GM12878 (cell line): ENCODE measurements at regions not wholly inside any gene's neighbourhood (a gene's known extent, or its start where the extent isn't known, plus 50 kb on each side); places are given as distances from the start of the nearest gene placed in this dataset.

Experiments
- ATAC-seq: fragments of 200-7000 bp; cut with Tn5 transposase; 3 replicates; pipeline ENCODE4 v1.9.1; 2020; ENCODE audit warnings: mild to moderate bottlenecking, moderate library complexity
- BruUV-seq: library from RNA; stranded (reverse); fragments of 400-500 nt; replicated peaks from 2 replicates; lab custom pipeline; 2021; lab: Mats Ljungman, UMichigan
- CTCF ChIA-PET: fragments of 300-600 bp; sonication (Branson Sonifier 250); formaldehyde crosslinking; extraction: SDS; loops from one replicate; lab custom pipeline; 2021; ENCODE audit warnings: inconsistent platforms; lab: Yijun Ruan, JAX
- POLR2A ChIA-PET: fragments of 350-600 bp; formaldehyde crosslinking; extraction: SDS; loops from one replicate; lab custom pipeline; 2021; ENCODE audit warnings: inconsistent platforms; lab: Charles Lee
- RAD21 ChIA-PET: fragments of 300-600 bp; sonication (Branson Sonifier 250); formaldehyde crosslinking; loops from one replicate; lab custom pipeline; 2023; ENCODE audit warnings: antibody characterized with exemption; ENCODE audit not compliant: unreplicated experiment; lab: Charles Lee
- SMC1A ChIA-PET: fragments of 300-600 bp; sonication (Branson Sonifier 250); formaldehyde crosslinking; loops from one replicate; lab custom pipeline; 2023; ENCODE audit not compliant: unreplicated experiment, uncharacterized antibody; lab: Charles Lee
- DNase-seq: peaks from one replicate; pipeline ENCODE4 v3.0.0-alpha.2; 2011; ENCODE audit warnings: low read depth, low spot score
- FAIRE-seq: peaks from 3 replicates; lab custom pipeline; 2011; peaks lifted over from hg19 to GRCh38; lab: Jason Lieb, UNC
- H2AFZ ChIP-seq: 2 replicates; pipeline ENCODE4 v1.6.0; 2011; ENCODE audit warnings: low read depth, low read length, control low read depth; ENCODE audit not compliant: control insufficient read depth
- H3K27ac ChIP-seq: 2 replicates; pipeline ENCODE4 v1.5.1; 2011; ENCODE audit warnings: control low read depth; ENCODE audit not compliant: control insufficient read depth, insufficient read depth
- H3K27me3 ChIP-seq, 2 experiments: replicated peaks in 1 of 2; 2 replicates each; pipeline versions ENCODE4 v1.6.0 to v1.6.1; 2011; ENCODE audit warnings: low read length in 1 of 2; ENCODE audit not compliant: control insufficient read depth in 2 of 2, insufficient read depth in 2 of 2
- H3K36me3 ChIP-seq, 2 experiments: 2 replicates each; pipeline ENCODE4 v1.5.1; 2011; ENCODE audit warnings: low read length in 1 of 2; ENCODE audit not compliant: control insufficient read depth in 2 of 2, insufficient read depth in 2 of 2
- H3K4me1 ChIP-seq: 2 replicates; pipeline ENCODE4 v1.6.1; 2011; ENCODE audit warnings: mild to moderate bottlenecking, low read length, moderate library complexity, mixed read lengths; ENCODE audit not compliant: control insufficient read depth, insufficient read depth
- H3K4me2 ChIP-seq: 2 replicates; pipeline ENCODE4 v1.6.0; 2011; ENCODE audit warnings: control low read depth; ENCODE audit not compliant: control insufficient read depth, insufficient read depth
- H3K4me3 ChIP-seq: fragments of 200-600 bp; sonication (generic); 2 replicates; pipeline ENCODE4 v1.5.1; 2016
- H3K79me2 ChIP-seq: 2 replicates; pipeline ENCODE4 v1.6.0; 2011; ENCODE audit warnings: low read length; ENCODE audit not compliant: control insufficient read depth, insufficient read depth
- H3K9ac ChIP-seq: 2 replicates; pipeline ENCODE4 v1.8.0; 2011; ENCODE audit warnings: low read length, control low read depth, mixed read lengths; ENCODE audit not compliant: control insufficient read depth, insufficient read depth
- H3K9me3 ChIP-seq: replicated peaks from 3 replicates; pipeline ENCODE4 v1.5.1; 2011; ENCODE audit warnings: mild to moderate bottlenecking, low read length; ENCODE audit not compliant: control insufficient read depth, insufficient read depth
- H4K20me1 ChIP-seq: 2 replicates; pipeline ENCODE4 v1.6.0; 2011; ENCODE audit not compliant: control insufficient read depth, insufficient read depth
- NFYA ChIP-seq: IDR thresholded peaks from 2 replicates; pipeline ENCODE4 v1.6.1; 2011; ENCODE audit warnings: low read depth, mild to moderate bottlenecking, low read length, improper control_type of control experiment, borderline replicate concordance
- PAX8 ChIP-seq: fragments of 450-650 bp; IDR thresholded peaks from 2 replicates; pipeline ENCODE4 v1.6.1; 2017; ENCODE audit warnings: mild to moderate bottlenecking, moderate library complexity
- PML ChIP-seq: IDR thresholded peaks from 2 replicates; pipeline ENCODE4 v1.6.1; 2012; ENCODE audit warnings: low read length, inconsistent platforms
- RAD21 ChIP-seq: IDR thresholded peaks from 2 replicates; pipeline ENCODE4 v1.6.1; 2011; ENCODE audit warnings: mild to moderate bottlenecking, low read depth, low read length, moderate library complexity; ENCODE audit not compliant: insufficient read depth
- YBX1 ChIP-seq: fragments of 450-650 bp; IDR thresholded peaks from 2 replicates; pipeline ENCODE4 v1.6.1; 2016; ENCODE audit warnings: antibody characterized with exemption
- ZNF592 ChIP-seq: fragments of 450-650 bp; IDR thresholded peaks from 2 replicates; pipeline ENCODE4 v1.6.1; 2017; ENCODE audit warnings: mild to moderate bottlenecking, moderate library complexity
- WGBS: methylation state at CpG from one replicate; pipeline ENCODE4 v1.1.6; 2016; ENCODE audit warnings: low lambda C conversion rate; ENCODE audit not compliant: insufficient replicate concordance, insufficient coverage; ENCODE audit errors: missing lambda C conversion rate; 5-methylcytosine and 5-hydroxymethylcytosine counted together
- in situ Hi-C: fragments of 300-500 bp; cut with MboI; formaldehyde crosslinking; loops from 9 replicates; pipeline ENCODE4 v1.14.3; 2018; ENCODE audit warnings: mixed read lengths
- intact Hi-C: fragments of 100-400 bp; cut with micrococcal nuclease; formaldehyde crosslinking; loops from one replicate; pipeline ENCODE4 v1.14.2; 2022; ENCODE audit not compliant: unreplicated experiment
- TF ChIP-seq, protein P1 (sequence below): fragments of 450-650 bp; IDR thresholded peaks from 2 replicates; pipeline ENCODE4 v1.6.1; 2017; ENCODE audit warnings: mild to moderate bottlenecking, moderate library complexity
- TF ChIP-seq, protein P2 (sequence below), 3 experiments: IDR thresholded peaks in 2 of 3; conservative IDR thresholded peaks in 1 of 3; 2 replicates each; pipeline ENCODE4 v1.5.1; 2011; ENCODE audit warnings: low read depth in 3 of 3, low read length in 3 of 3, mild to moderate bottlenecking in 3 of 3, control low read depth in 2 of 3, moderate library complexity in 2 of 3, inconsistent platforms in 1 of 3, mixed read lengths in 1 of 3; ENCODE audit not compliant: control insufficient read depth in 2 of 3, insufficient read depth in 1 of 3; ENCODE audit errors: extremely low read depth in 1 of 3
- TF ChIP-seq, protein P3 (sequence below): fragments of 450-650 bp; formaldehyde crosslinking; IDR thresholded peaks from 2 replicates; pipeline ENCODE4 v1.5.0; 2022; ENCODE audit warnings: mild to moderate bottlenecking, missing genetic modification characterization

- TF ChIP-seq, protein P1, sequence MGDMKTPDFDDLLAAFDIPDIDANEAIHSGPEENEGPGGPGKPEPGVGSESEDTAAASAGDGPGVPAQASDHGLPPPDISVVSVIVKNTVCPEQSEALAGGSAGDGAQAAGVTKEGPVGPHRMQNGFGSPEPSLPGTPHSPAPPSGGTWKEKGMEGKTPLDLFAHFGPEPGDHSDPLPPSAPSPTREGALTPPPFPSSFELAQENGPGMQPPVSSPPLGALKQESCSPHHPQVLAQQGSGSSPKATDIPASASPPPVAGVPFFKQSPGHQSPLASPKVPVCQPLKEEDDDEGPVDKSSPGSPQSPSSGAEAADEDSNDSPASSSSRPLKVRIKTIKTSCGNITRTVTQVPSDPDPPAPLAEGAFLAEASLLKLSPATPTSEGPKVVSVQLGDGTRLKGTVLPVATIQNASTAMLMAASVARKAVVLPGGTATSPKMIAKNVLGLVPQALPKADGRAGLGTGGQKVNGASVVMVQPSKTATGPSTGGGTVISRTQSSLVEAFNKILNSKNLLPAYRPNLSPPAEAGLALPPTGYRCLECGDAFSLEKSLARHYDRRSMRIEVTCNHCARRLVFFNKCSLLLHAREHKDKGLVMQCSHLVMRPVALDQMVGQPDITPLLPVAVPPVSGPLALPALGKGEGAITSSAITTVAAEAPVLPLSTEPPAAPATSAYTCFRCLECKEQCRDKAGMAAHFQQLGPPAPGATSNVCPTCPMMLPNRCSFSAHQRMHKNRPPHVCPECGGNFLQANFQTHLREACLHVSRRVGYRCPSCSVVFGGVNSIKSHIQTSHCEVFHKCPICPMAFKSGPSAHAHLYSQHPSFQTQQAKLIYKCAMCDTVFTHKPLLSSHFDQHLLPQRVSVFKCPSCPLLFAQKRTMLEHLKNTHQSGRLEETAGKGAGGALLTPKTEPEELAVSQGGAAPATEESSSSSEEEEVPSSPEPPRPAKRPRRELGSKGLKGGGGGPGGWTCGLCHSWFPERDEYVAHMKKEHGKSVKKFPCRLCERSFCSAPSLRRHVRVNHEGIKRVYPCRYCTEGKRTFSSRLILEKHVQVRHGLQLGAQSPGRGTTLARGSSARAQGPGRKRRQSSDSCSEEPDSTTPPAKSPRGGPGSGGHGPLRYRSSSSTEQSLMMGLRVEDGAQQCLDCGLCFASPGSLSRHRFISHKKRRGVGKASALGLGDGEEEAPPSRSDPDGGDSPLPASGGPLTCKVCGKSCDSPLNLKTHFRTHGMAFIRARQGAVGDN, result no peak
- no peak for TF ChIP-seq RAD21
- TF ChIP-seq, protein P2, sequence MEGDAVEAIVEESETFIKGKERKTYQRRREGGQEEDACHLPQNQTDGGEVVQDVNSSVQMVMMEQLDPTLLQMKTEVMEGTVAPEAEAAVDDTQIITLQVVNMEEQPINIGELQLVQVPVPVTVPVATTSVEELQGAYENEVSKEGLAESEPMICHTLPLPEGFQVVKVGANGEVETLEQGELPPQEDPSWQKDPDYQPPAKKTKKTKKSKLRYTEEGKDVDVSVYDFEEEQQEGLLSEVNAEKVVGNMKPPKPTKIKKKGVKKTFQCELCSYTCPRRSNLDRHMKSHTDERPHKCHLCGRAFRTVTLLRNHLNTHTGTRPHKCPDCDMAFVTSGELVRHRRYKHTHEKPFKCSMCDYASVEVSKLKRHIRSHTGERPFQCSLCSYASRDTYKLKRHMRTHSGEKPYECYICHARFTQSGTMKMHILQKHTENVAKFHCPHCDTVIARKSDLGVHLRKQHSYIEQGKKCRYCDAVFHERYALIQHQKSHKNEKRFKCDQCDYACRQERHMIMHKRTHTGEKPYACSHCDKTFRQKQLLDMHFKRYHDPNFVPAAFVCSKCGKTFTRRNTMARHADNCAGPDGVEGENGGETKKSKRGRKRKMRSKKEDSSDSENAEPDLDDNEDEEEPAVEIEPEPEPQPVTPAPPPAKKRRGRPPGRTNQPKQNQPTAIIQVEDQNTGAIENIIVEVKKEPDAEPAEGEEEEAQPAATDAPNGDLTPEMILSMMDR (IDR thresholded peaks at IDR 0.05 in 2 of 3, conservative IDR thresholded peaks at IDR 0.05 in 1 of 3; ENCODE audit: control insufficient read depth in 2 of 3, extremely low read depth in 1 of 3, insufficient read depth in 1 of 3, low read depth in 3 of 3, low read length in 3 of 3), result no peak
Observed at GRCh38 chr18:10278265-10278664, 176.2 kb upstream of the APCDD1 start (continued).

DNA sequence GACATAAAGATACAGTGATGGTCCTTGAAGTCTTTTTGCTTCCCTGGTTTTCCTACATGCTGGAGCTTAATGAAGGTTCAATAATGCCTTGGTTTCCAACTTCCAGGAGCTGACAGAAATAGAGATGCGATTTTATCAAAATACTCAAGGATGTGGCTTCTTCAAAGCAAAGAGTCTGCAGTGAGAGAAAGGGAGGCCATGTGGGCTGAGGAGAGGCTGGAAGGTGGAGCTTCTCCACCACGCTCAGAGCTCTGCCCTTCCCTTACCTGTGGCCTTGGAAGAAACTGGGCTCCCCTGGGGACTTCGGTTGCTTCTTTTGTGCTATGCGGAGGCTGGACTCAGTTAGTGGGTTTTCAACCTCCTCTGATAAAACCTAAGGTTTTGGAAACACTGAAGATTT, 175.0 kb upstream of the APCDD1 start:
- ATAC-seq (no peak), DNase-seq (no peak), FAIRE-seq (no peak)
- no peaks in the 10 kb centered on the region for H3K4me1 ChIP-seq
- no TSS peak for BruUV-seq
- H3K36me3 ChIP-seq, result no peaks in the 10 kb centered on the region
- H3K27me3 ChIP-seq, result no peaks in the 10 kb centered on the region; a peak in 1 of 4 replicates
- intact Hi-C loops (no loop called here), in situ Hi-C loops (no loop called here)
- no peak overlapping the region for H2AFZ ChIP-seq
- WGBS, result 26% methylated on average over 4 of the region's 4 CpGs
- H3K4me3 ChIP-seq, result no peak overlapping the region
- no peaks in the 10 kb centered on the region for H3K79me2 ChIP-seq
- ChIA-PET SMC1A (no interaction called here), POLR2A (no interaction called here), CTCF (no interaction called here), RAD21 (no interaction called here)
- H3K4me2 ChIP-seq, result no peak overlapping the region
- H3K27ac ChIP-seq, result no peak overlapping the region
- H3K9me3 ChIP-seq, result no peaks in the 10 kb centered on the region
- no peaks in the 10 kb centered on the region for H4K20me1 ChIP-seq
- H3K9ac ChIP-seq, result no peak overlapping the region
- no peak for TF ChIP-seq NFYA
- TF ChIP-seq, protein P3, sequence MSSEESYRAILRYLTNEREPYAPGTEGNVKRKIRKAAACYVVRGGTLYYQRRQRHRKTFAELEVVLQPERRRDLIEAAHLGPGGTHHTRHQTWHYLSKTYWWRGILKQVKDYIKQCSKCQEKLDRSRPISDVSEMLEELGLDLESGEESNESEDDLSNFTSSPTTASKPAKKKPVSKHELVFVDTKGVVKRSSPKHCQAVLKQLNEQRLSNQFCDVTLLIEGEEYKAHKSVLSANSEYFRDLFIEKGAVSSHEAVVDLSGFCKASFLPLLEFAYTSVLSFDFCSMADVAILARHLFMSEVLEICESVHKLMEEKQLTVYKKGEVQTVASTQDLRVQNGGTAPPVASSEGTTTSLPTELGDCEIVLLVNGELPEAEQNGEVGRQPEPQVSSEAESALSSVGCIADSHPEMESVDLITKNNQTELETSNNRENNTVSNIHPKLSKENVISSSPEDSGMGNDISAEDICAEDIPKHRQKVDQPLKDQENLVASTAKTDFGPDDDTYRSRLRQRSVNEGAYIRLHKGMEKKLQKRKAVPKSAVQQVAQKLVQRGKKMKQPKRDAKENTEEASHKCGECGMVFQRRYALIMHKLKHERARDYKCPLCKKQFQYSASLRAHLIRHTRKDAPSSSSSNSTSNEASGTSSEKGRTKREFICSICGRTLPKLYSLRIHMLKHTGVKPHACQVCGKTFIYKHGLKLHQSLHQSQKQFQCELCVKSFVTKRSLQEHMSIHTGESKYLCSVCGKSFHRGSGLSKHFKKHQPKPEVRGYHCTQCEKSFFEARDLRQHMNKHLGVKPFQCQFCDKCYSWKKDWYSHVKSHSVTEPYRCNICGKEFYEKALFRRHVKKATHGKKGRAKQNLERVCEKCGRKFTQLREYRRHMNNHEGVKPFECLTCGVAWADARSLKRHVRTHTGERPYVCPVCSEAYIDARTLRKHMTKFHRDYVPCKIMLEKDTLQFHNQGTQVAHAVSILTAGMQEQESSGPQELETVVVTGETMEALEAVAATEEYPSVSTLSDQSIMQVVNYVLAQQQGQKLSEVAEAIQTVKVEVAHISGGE (CRISPR knock-in tag), result no peak
- no peak for TF ChIP-seq PAX8
- no peak for TF ChIP-seq PML
- no peak for TF ChIP-seq ZNF592
- TF ChIP-seq YBX1, result no peak
